Stimulated activated CD4-positive, alpha-beta T cell treated with anti-CD3 and anti-CD28 coated beads, TNF-alpha, amount 100 ng/mL, for 24 hours (primary cell): ENCODE measurements at regions not wholly inside any gene's neighbourhood (a gene's known extent, or its start where the extent isn't known, plus 50 kb on each side); places are given as distances from the start of the nearest gene placed in this dataset.

ENCODE experiments used
- DNase-seq, 3 experiments: peaks; one replicate each; pipeline ENCODE4 v3.0.0-alpha.2; 2020; ENCODE audit warnings: low read depth in 3 of 3

DNA sequence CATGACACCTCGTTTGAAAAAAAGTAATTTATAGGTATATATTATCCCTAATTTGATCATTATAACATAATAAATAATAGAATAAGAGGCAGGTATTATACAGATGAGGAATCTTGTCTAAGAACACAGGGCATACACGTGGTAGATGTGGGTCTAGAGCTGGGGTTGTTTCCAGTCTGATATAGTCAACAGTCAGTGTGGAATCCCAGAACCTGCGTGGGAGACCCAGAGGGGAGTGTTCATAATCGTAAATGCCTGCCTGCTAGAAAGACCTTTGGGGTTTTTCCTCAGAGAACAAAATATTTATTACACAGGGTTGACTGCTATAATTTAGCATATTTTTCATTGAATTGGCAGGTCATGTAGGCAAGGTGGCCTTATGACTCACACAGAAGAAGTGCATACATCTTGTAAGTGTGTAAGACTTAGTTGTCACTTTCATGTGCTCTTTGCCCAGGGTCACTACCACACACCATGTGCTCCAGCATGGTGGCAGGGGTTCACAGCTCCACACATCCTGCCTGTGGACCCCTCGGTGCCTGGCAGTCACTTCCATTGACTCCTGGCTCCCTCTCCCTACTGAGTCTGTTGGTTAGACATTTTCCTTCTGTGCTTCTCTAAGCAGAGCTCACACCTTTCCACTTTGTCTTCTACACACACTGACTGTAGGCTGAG lies 94.9 kb upstream of the IKZF1 start:
- DNase-seq, result peak in 2 of 3 experiments; percentile 40 to 42

DNA sequence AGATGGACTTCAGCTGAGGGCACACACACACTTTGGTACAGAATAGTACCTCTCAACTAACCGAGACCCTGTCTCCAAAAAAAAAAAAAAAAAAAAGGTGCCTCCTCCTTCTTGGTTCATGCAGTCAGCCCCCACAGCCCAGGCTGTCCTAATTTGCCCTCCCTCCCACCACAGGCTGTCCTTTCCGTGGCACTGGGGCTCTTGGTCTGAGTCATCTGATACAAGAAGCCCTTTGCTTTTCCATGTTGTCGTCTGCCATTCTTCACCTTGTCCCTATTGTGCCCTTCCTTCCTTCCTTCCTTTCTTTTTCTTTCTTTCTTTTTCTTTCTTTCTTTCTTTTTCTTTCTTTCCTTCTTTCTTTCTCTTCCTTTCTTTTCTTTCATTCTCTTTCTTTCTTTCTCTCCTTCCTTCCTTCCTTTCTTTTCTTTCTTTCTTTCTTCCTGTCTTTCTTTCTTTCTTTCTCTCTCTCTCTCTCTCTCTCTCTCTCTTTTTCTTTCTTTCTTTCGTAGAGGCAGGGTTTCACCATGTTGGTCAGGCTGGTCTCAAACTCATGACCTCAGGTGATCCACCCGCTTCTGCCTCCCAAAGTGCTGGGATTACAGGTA lies 96.0 kb upstream of the IKZF1 start:
- no peak for DNase-seq

DNA sequence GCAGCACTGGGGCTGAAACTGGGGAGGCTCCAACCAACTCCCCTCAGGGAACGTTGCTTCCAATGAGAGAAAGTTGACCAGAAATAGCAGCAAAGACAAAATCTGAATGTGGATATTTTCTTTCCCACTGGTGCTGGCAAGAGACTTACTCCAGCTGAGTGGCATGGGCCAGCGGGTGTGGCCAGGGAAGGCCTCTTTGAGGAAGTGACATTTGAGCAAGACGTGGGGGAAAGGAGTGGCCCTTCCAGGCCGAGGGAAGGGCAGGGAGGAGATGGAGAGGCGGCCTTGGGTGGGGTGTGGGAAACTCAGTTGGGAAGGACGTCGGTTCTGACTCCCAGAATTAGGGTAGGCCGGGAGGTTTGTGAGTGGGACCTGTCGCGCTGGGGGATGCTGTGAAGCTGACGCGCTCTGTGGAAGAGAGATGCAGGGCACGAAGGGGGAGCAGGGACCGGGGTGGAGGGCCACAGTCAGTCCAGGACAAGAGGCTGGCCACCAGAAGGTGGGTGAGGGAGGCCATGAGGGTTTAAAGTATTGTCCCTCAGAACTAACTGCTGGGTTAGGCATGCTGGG lies 96.7 kb upstream of the IKZF1 start:
- no peak for DNase-seq

DNA sequence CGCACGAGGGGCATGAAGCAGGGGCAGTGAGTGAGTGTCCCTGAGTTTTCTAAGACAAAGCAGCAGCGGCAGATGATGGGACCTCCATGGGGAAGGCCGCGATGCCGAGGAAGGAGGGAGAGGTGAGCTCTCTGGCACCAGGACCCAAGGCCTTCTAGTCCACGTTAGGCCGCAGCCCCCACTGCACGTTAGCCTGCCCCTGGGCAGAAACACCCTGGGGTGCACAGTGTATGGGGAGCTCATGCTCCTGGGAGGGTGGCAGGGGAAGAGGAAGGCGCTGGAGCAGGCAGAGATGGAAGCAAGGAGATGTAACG lies 97.3 kb upstream of the IKZF1 start:
- DNase-seq, result no peak

DNA sequence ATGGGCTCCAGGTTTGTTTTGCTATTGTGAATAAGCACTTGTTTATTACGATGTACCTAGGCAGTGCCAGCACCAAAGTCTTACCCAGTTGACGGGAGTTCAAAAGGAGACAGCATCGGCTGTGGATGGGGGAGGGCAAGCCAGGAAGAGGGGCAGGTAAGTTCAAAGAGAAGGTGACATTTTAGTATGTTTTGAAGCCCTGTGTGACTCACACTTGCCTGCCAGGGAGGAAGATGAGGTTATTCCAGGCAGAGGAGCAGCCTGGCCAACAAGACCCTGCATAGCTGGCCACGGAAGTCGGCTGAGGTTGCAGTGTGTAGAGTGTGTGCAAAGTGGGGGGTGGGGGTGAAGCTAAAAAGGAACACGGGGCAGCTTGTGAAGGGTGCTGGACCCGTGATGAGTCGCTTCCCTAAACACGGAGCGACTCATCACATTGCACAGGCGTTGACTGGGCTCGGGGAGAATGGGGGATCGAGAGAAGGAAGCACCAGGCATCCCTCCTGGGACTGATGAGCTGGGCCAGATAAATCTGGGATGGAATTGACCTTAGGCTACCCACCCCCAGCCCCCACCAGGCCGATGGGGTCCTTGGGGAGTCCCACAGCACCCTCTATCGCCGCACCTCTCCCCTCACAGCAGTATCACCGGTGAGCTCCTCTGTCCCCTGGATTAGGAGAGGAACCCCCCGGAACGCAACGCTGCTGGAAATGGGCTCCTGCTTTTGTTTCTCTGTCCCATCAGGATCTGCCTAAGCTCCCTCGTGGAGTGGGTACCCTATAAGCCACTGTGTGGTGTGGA lies 97.9 kb upstream of the IKZF1 start:
- peak; percentile 24 to 68 (median 41) for DNase-seq

DNA sequence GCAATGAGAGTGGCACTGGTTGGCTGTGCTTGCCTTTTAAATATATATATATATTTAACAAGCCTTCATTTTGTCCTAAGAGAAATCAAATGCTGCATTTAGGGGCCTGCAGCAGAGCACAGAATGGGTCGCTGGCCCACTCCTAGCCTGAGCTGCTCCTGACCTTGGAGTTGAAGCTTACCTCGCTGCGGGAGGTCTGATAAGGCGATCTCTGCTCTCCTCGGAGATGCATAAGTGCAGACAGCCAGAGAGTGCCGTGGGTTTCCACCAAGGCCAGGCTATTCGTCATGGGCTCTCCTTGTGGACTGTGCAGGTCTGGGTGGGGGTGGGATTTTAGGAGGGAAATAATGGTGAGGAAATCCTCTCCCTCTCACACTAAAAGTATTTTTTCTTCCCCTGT lies 99.5 kb upstream of the IKZF1 start:
- no peak for DNase-seq

DNA sequence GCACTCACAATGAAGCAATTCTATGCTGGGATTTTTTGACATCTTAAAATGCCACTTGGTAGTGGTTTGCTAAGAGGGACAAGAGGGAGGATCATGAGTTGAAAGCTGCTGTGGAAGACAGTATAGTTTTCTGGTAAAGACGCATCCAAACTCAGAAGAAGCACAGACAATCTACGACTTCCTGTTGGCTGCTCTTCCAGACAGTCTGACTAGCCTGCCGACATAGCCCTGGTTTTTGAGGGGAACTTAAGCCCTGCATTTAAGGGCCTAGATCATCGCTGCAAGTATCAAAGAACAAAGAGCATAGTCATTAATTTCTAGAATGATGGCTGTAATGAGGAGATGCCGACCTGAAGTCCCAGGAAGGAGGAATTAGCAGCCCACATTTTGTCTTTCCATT lies 99.9 kb upstream of the IKZF1 start:
- no peak for DNase-seq

DNA sequence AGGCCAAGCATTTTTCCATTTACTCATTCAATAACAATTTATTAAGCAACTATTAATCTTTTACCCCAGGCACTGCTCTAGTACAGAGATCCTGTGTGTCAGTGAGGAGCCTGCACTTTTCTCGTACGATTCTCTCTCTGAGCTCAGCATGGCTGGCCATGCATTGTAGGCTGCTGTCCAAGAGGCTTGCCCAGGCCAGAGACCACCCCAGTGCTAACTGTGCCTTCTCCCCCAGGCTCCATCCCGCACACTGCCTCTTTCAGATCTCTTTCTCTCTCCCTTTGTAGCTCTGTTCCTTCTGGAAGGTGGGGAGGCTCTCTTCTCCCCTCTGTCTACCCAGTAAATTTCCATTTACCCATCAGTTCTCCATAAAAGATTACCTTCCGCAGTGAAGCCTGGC lies 101.0 kb upstream of the IKZF1 start:
- no peak for DNase-seq

DNA sequence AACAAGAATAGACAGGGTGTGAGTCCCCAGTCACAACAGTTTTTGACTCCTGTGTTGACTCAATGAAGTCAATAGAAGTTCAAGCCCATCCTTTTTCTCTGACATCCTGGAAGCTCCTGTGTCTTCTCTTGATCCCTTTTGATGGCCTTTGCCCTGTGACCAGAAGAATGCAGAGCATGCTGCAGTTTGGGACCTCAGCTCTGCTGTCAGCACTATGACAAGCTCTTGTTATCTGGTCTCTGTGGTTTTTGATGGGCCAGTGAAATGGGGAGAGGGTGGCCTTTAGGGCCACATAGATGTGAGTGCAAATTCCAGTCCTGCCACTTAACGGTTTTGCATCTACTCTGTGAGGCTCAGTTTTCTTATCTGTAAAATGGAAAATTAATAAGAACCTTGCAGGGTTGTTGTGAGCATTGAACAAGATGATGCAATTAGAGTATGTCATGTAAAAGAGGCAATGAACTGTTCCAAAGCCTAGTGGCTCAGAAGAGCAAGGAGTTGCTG lies 102.4 kb upstream of the IKZF1 start:
- no peak for DNase-seq

DNA sequence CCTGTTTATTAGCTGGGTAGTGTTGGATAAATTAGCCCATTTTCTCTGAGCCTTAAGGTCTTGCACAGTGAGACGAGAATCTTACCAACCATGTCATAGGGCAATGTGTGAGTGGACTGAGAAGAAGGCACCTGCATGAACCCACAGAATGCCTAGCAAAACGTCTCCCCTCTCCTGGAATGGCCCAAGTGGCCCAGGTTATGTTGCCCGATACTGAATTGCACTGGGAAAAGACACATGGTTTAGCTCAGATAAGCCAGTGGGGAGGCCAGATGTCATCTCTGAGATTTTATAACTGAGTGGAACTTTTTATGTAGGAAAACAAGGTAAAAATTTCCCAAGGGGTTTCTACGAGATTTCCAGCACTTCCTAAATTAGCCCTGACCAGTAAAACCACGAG lies 104.7 kb upstream of the IKZF1 start:
- no peak for DNase-seq

DNA sequence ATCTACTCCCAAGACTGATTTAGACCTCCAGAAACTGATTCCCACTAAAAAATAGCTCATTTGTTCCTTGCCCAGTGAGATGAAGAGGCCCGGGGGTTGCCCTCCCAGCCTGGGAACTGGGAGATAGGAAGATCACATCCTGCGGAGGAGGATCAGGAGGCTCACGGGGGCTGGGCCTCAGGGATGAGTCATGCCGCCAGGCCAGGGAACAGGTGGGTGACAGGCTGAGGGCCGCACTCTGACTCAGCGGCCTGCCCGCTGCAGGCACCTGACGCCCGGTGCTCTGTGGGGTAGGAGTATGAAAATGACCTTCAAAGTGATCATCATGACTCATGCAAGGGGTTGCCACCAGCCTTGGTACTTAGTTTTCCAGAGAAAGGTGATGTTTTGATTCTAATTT lies 104.5 kb upstream of the ZPBP start:
- DNase-seq, result peak; percentile 50 to 82 (median 54)

DNA sequence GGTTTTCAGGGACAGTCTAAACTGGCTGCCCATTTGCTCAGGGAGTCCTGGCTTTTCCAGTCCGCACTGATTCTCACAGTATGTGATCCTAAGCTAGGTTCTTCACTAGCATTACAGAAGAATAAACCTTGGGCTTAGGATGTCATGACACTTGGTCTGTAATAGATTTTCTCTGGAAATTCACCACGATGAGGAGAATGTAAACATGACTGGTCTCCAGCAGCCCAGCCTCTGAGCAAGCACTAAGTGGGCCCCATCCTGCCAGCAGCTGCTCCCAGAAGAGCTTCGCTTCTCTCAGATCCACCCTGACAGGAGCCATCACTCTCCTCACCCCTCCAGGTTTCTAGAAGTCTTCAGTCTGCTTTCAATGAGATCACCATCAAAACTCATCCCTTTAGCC lies 103.7 kb upstream of the ZPBP start:
- DNase-seq, result no peak

DNA sequence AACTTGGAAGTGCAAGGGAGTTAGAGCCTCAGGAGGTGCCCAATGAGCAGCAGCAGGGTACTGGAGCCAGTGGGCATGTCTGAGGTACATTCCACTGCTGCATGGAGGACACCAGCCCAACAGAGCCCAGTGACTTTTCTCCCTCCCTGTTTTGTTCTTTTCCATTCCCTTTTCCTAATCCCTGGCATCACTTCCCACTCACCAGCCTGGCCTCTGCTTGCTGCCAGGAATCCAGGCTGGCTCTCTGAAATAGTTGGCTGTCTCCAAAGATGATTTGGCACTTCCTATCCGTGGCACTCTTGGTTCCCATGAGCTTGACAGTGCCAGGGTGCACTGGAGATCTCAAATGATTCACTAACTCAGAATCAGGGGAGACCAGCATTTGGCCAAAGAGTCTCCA lies 97.7 kb upstream of the ZPBP start:
- DNase-seq, result no peak

DNA sequence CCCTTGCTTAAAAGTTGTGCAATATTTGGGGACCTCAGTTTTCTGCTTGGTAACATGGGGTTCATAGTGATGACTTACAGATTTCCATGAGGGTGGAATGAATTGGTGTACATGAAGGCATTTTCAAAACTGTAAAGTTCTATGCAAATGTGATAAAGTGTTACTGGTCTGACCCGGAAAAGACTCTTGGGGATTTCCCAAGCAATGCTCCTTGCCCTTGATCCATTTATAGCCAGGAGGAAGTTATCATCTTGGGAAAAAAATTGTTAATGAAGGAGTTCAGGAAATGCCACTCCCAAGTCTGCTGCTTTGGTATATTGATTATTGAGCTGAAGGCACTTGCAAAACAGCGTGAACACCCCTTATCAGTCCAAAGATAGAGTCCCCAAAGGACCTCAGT lies 96.3 kb upstream of the ZPBP start:
- DNase-seq, result no peak

DNA sequence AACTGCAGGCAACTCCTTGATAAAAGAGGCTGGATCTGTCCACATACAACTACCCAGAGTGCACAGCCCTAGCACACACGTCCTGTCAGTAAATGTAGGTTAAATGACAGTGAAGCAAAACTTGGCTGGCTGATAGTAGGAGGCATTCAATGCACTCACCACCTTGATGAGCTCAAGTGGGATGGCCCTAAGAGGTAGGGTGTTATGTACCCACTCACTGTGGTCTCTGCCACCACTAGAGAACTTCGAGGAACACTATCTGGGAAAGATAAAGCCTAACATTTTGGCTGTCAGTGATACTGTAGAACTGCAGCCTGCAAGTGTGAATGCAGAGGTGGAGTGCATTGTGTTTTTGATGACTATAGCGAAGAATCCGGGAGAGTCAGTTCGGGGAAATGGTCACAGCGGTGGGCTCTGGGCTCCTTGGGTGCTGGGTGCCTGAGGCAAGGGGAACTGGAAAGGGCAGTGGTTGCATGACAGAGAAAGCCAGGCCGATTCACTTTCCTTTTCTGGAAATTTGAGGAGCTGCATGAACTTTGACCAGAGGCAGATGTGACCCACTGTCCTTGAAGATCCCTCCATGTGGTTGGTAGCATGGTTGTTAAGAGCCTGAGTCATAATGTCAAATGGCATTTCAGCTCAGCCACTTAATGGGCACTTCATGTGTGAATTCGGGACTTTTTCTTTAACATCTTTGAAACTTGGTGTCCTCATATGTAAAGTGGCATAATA lies 93.1 kb upstream of the ZPBP start:
- no peak for DNase-seq

DNA sequence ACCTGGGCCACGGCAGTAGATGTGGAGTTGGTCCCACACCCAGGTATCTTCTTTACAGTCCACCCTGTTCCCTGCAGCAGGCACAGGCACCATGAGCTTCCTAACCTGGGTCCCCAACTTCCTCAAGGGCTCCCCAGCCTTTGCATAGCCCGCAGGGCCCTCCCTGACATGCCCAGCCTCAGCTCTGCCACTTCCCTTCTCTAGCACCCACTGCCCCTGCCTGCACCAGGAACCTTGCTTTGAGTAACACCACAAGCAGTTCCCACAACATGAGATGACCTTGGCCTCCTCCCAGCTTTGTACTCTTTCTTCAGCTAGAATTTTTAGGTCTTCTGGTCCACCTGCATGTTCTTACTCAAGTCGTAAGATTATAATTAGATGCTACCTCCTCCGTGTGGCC lies 92.2 kb upstream of the ZPBP start:
- no peak for DNase-seq

DNA sequence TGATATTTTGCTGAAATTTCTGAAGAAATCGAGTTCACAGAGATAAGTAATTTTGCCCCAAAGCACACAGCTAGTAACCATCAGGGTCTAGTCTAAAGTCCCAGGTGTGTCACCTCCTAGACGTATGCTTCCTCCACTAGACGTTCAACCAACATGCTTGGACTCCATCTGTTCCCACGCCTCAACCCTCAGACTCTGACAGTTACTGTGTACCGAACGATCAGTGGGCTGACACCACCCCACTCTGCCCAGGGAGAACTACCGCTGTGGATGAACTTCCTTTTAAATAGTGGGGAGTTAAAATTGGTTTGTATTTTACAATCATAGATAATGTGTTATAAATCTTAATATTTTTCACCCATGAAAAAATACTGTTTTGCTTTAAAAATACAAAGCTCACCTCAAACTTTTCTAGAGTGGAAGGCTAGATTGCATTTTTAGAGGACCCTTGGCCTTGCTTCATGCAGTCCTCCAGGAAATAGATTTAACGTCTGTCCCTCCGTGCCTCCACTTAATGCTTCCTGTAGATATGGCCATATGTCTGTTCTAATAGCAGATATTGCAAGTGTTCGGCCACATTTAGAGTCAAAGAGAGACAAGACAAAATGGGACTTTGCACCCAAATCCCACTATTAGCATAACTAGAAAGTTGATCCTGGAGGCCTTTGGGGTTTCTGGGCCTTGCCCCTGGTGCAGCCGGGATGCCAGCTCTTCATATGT lies 91.4 kb upstream of the ZPBP start:
- DNase-seq, result no peak

DNA sequence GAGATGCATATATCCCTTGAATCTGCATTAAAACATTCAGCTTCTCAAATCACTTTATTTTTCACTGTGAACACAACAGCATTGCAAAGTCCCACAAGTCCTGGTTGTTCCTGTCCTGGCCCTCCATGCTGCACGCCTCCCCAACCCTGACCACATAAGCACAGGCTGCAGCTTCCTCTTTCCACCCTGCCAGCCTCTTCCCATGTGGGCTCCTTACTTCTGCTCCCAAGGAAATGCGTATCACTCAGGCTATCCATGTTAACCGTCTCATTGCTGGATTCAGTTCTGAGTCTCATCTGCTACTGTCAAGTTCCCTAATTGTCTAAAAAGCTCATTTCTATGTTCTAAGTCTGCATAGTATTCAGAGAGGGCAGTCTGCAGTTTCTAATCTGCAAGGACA lies 89.7 kb upstream of the ZPBP start:
- no peak for DNase-seq

DNA sequence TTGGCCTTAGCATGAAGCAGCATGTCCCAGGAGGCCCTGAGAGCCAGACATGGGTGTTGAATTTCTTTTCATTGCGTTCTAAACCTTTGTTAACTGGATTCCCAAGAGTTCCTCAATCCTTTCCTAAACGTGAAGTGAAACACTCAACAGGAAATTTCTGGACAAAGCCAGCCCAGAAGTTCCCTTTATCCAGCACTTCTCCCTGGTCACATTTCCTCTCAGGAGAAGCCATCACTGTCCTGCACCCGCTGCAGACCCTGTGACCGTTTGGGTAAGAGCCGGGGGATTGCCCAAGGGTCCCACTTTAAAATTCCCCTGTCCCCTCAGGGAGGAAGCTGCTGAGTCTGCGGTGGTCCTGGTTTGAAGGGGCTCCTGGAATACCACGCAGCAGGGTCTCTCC lies 88.0 kb upstream of the ZPBP start:
- no peak for DNase-seq

DNA sequence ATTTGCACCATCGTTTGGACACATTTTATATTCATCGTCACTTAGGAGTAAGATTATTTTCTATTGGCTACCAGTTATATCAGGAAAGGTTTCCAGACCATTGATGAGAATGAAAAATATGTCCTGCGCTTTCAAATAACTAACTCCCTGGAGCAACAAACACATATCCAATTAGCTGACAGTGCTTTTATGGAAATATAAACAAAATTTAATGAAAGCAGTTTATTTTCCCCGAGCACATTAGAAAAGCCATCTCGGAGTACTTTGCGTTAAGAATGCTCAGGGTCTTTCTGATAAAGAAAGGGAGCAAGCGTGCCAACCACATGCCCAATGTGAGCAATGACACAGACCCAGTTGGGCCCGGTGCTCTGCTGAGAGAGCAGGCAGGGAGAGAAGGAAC lies 85.1 kb upstream of the ZPBP start:
- no peak for DNase-seq

DNA sequence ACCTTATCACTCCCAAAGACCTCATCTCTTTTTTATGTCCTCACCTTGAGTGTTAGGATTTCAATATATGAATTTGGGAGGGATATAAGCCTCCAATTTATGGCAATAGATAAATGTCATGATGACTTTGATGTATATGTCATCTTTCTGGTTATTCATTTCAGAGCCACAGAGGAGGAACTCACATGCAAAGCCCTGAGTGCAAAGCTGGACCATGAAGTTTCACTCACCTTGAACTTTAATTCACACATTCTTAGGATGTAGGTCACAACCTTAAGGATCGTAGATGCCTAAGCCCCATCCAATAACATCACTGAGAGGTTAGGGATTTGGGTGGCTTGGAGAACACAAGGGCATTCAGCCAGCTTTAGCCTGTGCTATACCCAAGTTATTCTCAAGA lies 81.9 kb upstream of the ZPBP start:
- DNase-seq, result no peak
